ENCODE measurements at regions not wholly inside any gene's neighbourhood (a gene's known extent, or its start where the extent isn't known, plus 50 kb on each side); places are given as distances from the start of the nearest gene placed in this dataset.

DNA sequence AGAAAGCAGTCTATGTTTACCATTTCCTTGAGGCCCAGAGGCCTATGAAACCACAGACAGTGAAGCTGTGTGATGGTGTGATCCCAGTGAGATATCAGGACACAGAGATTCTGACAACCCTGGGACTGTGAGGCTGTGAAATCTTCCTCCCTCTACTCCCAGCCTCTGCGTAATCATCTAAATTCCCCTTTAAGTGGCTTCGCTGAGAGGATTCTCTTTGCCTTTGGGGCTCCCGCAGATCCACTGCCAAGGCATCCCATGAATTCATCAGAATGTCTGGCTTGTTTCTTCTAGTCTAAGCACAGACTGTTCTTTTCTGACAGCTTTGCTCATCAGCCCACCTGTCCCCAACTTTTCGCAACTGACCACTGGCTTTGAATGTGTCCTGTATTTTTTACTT, 901.2 kb upstream of the NR2F2 start:
- DNase-seq (ENCODE audit: low read depth in 1 of 2, low spot score in 2 of 2) (no peak), FAIRE-seq (no peak)
- Histone ChIP-seq H2BK15ac (ENCODE audit: low read length) (no peak overlapping the region), H3K14ac (ENCODE audit: insufficient read length) (no peak overlapping the region), H2BK120ac (replicated peaks; ENCODE audit: low read depth, low read length) (no peak overlapping the region), H4K91ac (replicated peaks; ENCODE audit: insufficient read length, low read length) (no peak overlapping the region), H3K23ac (ENCODE audit: insufficient read length) (no peak overlapping the region), H2AFZ (ENCODE audit: low read length) (no peak overlapping the region), H3K27me3 (replicated peaks in 1 of 4; ENCODE audit: control insufficient read depth in 3 of 4, extremely low read depth in 1 of 4, insufficient read depth in 3 of 4, low read length in 3 of 4) (no peaks in the 10 kb centered on the region), H2BK5ac (ENCODE audit: low read depth, low read length) (no peak overlapping the region), H2AK5ac (ENCODE audit: low read depth, low read length) (no peak overlapping the region), H4K8ac (ENCODE audit: extremely low read depth, insufficient read depth, low read length) (no peak overlapping the region), H3K79me2 (ENCODE audit: control insufficient read depth in 1 of 2, insufficient read depth in 2 of 2, low read length in 2 of 2) (no peaks in the 10 kb centered on the region), H3K4ac (replicated peaks; ENCODE audit: insufficient read length, low read depth, low read length) (no peak overlapping the region), H2BK20ac (ENCODE audit: low read length) (no peak overlapping the region), H3K9me3 (ENCODE audit: insufficient read depth in 2 of 2, low read depth in 1 of 2, low read length in 1 of 2) (0 out of 4 replicates have a peak, but pooled peaks cover 0 to 3% of the 10 kb centered on the region in 2 experiments), H4K5ac (ENCODE audit: insufficient read length, low read depth, low read length) (no peak overlapping the region), H3K9ac (replicated peaks in 1 of 4; ENCODE audit: extremely low read depth in 1 of 4, low read depth in 3 of 4, low read length in 3 of 4) (no peak overlapping the region), H2BK12ac (ENCODE audit: low read depth, low read length) (no peak overlapping the region), H3K27ac (ENCODE audit: low read depth, low read length) (no peak overlapping the region), H3K4me3 (ENCODE audit: extremely low read depth in 1 of 4, insufficient read depth in 2 of 4, low read depth in 3 of 4, low read length in 4 of 4) (no peak overlapping the region), H3K23me2 (ENCODE audit: low read depth, low read length) (no peaks in the 10 kb centered on the region; the same call in 1 of the 2 replicates), H4K20me1 (replicated peaks in 1 of 2; ENCODE audit: control insufficient read depth in 1 of 2, insufficient read depth in 2 of 2, low read length in 2 of 2) (no peaks in the 10 kb centered on the region), H3K56ac (replicated peaks; ENCODE audit: insufficient read length, low read depth, low read length) (no peak overlapping the region), H3K18ac (ENCODE audit: extremely low read depth, low read length) (no peak overlapping the region), H3K4me1 (replicated peaks in 1 of 4; ENCODE audit: control insufficient read depth in 3 of 4, insufficient read depth in 4 of 4, low read length in 3 of 4) (no peaks in the 10 kb centered on the region), H3K36me3 (ENCODE audit: control insufficient read depth in 2 of 4, insufficient read depth in 4 of 4, low read length in 3 of 4) (no peaks in the 10 kb centered on the region), H3K79me1 (ENCODE audit: low read depth, low read length) (no peaks in the 10 kb centered on the region), H3K4me2 (ENCODE audit: insufficient read depth in 1 of 2, low read depth in 2 of 2, low read length in 2 of 2) (no peak overlapping the region)
- 96% methylated on average over 4 of the region's 4 CpGs; no CpG with 5 or more reads in 1 of the 2 experiments for WGBS, 2 experiments (ENCODE audit: extremely low coverage in 1 of 2, insufficient coverage in 1 of 2, insufficient read length in 1 of 2, insufficient replicate concordance in 2 of 2, low coverage in 1 of 2, low lambda C conversion rate in 2 of 2, missing lambda C conversion rate in 1 of 2)
- CTCF ChIA-PET (ENCODE audit: partially characterized antibody), result interaction anchor here (0.9 kb wide), 1 partner anchor 169 kb away, joined by 3 read pairs; no protein-coding TSS in a partner anchor
- POLR2A ChIA-PET (ENCODE audit: partially characterized antibody), result no interaction called here
- no peak for TF ChIP-seq POU5F1 (IDR thresholded peaks at IDR 0.05; ENCODE audit: low read depth, low read length)

All from H1 (cell line).